Left cardiac atrium (tissue), 4 donors: ENCODE measurements at regions not wholly inside any gene's neighbourhood (a gene's known extent, or its start where the extent isn't known, plus 50 kb on each side); places are given as distances from the start of the nearest gene placed in this dataset.
"Not testable (repeated sequence)": the region's sequence is repeated elsewhere in the genome, so short reads cannot be mapped to it uniquely, and the experiment has no call there.

Source experiments
- ATAC-seq, 2 donors: fragments of 200-7000 bp; cut with Tn5 transposase; one replicate each; pipeline ENCODE4 v1.9.1; 2020; ENCODE audit warnings: mild to moderate bottlenecking in 2 of 2, moderate library complexity in 2 of 2
- DNase-seq: peaks from one replicate; pipeline ENCODE4 v3.0.0-alpha.2; 2020
- intact Hi-C, 2 donors: fragments of 100-400 bp; cut with DNase I; formaldehyde crosslinking; loops; one replicate each; pipeline versions ENCODE4 v1.14.1 to v1.15.1; 2022 to 2023
- donor health status: DM: no; HTN: yes; CAD: no.
- donor health status: DM: no; HTN: yes; CAD: no; lungs with severe emphysema.
- donor health status: DM: yes; HTN: yes; CAD: no.
- donor health status: Dilated cardiomyopathy.

- ATAC-seq (no peak), DNase-seq (no peak)
- intact Hi-C loops: no loop called here
Observed at GRCh38 chr21:38089763-38090046, 167.1 kb upstream of the KCNJ15 start.

DNA sequence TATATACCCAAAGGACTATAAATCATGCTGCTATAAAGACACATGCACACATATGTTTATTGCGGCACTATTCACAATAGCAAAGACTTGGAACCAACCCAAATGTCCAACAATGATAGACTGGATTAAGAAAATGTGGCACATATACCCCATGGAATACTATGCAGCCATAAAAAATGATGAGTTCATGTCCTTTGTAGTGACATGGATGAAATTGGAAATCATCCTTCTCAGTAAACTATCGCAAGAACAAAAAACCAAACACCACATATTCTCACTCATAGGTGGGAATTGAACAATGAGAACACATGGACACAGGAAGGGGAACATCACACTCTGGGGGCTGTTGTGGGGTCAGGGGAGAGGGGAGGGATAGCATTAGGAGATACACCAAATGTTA, 165.7 kb upstream of the KCNJ15 start:
- ATAC-seq, intact Hi-C loops, DNase-seq: not testable (repeated sequence)

- ATAC-seq (no peak), DNase-seq (no peak)
- intact Hi-C loops: no loop called here
Observed at GRCh38 chr21:38092051-38092450, 164.7 kb upstream of the KCNJ15 start.

DNA sequence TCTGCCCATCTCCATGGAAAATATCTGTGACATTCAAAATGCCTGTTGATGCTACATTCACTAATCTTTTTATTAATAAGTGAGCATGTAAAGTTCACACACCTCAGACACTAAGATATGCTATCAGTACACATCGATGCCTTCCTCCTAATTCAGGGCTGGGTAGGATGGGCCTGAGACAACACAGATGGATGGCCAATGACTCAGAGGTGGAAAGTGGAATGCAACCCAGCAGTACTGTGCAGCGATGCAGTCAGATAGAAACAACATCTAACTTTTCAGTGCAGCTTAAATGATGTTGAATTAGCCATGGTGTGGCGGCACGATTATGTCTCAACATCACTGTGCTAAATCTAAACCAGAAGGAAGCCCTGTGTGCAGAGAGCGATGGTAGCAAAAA, 161.6 kb upstream of the KCNJ15 start:
- intact Hi-C loops: no loop called here
- no peak for ATAC-seq
- DNase-seq: no peak

DNA sequence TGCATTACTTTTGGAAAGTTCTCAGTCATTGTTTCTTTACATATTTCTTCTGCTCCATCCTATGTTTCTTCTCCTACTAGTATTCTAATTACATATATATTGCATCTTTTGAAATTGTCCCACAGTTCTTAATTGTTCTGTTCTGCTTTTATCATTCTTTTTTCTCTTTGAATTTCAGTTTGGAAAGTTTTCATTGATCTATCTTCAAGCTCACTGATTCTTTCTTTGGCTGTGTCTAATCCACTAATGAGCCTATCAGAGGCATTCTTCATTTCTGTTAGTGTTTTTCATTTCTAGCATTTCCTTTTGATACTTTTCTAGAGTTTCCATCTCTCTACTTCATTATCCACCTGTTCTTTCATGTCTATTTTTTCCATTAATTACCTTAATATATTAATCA, 159.0 kb upstream of the KCNJ15 start:
- ATAC-seq: no peak

DNA sequence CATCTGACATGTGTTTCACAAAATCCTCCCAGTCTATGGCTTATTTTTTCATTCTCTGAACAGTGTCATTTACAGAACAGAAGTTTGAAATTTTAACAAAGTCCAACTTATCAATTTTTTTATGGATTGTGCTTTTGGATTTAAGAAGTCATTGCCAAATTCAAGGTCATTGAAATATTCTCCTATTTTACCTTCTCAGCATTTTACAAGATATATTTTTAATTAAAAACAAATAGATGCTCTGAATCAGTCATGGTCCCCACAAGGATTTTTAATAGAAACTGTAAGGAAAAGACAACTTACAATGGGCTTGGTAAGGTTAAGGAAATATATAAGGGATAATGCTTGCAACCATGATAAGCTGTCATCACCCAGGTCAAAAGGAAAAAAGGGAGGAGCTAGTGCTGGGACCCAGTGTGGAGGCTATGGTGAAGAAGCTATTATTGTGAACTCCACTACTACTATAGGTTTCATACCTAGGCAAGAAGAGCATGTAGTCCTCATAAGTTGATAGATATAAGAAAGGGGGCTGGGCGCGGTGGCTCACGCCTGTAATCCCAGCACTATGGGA, 144.5 kb upstream of the KCNJ15 start:
- intact Hi-C loops: no loop called here
- DNase-seq (no peak), ATAC-seq (no peak)

More for the DNA sequence above, 159.0 kb upstream of the KCNJ15 start:
- no peak for DNase-seq
- intact Hi-C loops: no loop called here

GRCh38 chr21:38114717-38115333, 142.0 kb upstream of the KCNJ15 start:
- no peak for ATAC-seq
- no peak for DNase-seq
- intact Hi-C loops: no loop called here

GRCh38 chr21:38115870-38116269, 140.9 kb upstream of the KCNJ15 start:
- intact Hi-C loops: no loop called here

GRCh38 chr21:38119793-38120192, 137.0 kb upstream of the KCNJ15 start:
- no peak for DNase-seq
- intact Hi-C loops: loop anchor here in 1 of 2 donors (10.0 kb wide), 1 partner anchor 415 kb away; no protein-coding TSS in a partner anchor
- ATAC-seq: no peak

More at GRCh38 chr21:38115870-38116269, 140.9 kb upstream of the KCNJ15 start:
- DNase-seq (no peak), ATAC-seq (no peak)

DNA sequence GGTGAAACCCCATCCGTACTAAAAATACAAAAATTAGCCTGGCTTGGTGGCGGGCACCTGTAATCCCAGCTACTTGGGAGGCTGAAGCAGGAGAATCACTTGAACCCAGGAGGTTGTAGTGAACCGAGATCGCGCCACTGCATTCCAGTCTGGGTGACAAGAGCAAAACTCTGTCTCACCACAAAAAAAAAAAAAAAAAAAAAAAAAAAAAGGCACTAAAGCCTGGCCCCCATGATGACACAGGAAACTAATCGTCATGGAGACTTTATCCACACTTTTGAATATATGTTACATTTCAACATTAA, 136.2 kb upstream of the KCNJ15 start:
- not testable (repeated sequence) for ATAC-seq, DNase-seq
- intact Hi-C loops: loop anchor here in 1 of 2 donors (10.0 kb wide), 1 partner anchor 416 kb away; no protein-coding TSS in a partner anchor

DNA sequence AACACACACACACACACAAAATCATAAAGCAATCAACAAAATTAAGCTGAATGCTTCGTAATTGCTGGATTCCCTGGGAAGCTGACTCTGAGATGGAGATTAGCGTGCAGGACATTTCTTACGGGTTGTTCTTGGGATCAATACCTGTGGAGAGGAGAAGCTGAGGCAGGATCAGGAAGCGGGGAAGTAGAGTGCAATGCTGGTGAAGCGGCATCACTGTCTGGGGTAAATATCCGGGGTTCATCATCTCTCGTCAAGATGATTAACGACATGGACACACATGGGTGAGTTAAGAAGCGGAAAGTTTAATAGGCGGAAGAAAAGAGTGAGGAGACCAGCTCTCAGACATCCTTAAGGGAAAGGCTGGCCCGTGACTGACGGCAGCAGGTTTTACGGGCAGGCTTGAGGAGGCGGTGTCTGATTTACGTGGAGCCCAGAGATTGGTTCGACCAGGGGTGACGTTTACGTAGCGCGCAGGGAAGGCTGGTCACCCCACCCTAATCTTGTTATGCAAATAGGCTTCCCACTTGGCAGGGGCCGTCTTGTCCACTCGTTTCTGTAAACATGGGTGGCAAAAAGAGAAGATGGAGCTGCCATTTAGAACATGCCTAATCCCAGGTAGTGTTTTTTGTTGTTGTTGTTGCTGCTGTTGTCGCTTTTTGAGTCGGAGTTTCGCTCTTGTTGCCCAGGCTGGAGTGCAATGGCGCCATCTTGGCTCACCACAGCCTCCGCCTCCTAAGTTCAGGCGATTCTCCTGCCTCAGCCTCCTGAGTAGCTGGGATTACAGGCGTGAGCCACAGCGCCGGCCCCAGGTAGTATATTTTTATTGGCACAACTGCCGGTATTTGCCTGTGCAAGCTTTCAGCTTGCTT, 135.6 kb upstream of the KCNJ15 start:
- no peak for DNase-seq
- no peak for ATAC-seq
- intact Hi-C loops: loop anchor here in 1 of 2 donors (10.0 kb wide), 1 partner anchor 416 kb away; no protein-coding TSS in a partner anchor

GRCh38 chr21:38121888-38122720, 134.7 kb upstream of the KCNJ15 start:
- DNase-seq (no peak), ATAC-seq (no peak)
- intact Hi-C loops: loop anchor here in 1 of 2 donors (10.0 kb wide), 1 partner anchor 417 kb away; no protein-coding TSS in a partner anchor

- ATAC-seq (no peak), DNase-seq (no peak)
- intact Hi-C loops: loop anchor here (2.0 to 10.0 kb wide), 2 partner anchors 415 to 419 kb away; no protein-coding TSS in a partner anchor
Observed at GRCh38 chr21:38123626-38124025, 133.2 kb upstream of the KCNJ15 start.

DNA sequence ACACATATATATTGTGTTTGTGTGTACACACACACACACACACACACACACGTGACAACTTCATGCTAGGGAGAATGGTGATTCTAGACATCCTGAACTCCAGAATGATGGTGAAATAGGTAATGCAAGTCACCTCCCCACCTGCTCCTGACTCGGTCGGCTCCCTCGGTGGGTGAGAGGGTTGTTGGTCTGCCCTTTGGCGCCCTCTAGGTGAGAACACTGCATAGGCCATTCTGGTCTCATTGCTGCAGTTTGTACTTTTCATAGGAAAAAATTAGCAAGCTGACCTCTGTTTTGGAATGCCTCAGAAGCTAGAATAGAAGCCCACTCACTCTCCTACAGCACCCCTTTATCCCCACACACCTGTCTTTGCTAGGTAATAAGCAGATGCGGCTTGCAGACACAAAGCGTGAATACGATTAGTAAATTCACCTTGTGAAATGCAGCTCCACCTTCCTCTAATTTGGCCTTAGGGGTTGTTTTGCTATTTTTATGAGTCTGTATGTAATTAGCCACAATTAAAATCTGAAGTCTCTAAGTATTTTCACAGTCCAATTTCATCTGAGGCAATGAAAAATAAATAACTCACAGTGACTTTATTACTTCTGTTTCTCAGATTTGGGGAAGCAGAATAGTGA, 130.0 kb upstream of the KCNJ15 start:
- intact Hi-C loops: loop anchor here in 1 of 2 donors (10.0 kb wide), 1 partner anchor 422 kb away; no protein-coding TSS in a partner anchor
- ATAC-seq (peak; percentile 74 to 77), DNase-seq (peak; percentile 48)

DNA sequence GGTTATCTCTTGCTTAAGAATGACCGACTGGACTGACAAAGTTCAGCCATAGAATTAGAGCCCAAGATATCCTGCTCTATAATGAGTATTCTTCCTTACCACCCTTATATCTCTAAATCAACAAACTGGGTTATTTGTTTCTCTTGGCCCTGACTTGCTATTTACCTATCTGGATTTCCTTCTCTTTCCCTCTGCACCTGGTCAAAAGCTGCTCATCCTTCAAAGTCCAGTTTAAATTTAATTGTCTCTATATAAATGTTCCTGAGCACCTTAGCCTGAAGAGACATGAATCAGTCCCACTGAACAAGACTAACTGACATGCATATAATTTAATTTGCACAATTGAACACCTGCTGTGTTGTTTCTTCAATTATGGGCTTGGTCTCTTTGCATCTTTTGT, 127.1 kb upstream of the KCNJ15 start:
- DNase-seq: no peak
- intact Hi-C loops: loop anchor here in 1 of 2 donors (10.0 kb wide), 1 partner anchor 425 kb away; no protein-coding TSS in a partner anchor
- no peak for ATAC-seq

GRCh38 chr21:38133240-38133639, 123.6 kb upstream of the KCNJ15 start:
- intact Hi-C loops: no loop called here
- ATAC-seq (no peak), DNase-seq (no peak)

GRCh38 chr21:38134084-38134873, 122.5 kb upstream of the KCNJ15 start:
- intact Hi-C loops: no loop called here
- no peak for ATAC-seq

GRCh38 chr21:38136201-38136600, 120.6 kb upstream of the KCNJ15 start:
- intact Hi-C loops: no loop called here
- DNase-seq (no peak), ATAC-seq (peak in 1 of 2 donors; percentile 92)

More at GRCh38 chr21:38134084-38134873, 122.5 kb upstream of the KCNJ15 start:
- no peak for DNase-seq
